NCI-H1417 (cell line): ENCODE measurements at regions not wholly inside any gene's neighbourhood (a gene's known extent, or its start where the extent isn't known, plus 50 kb on each side); places are given as distances from the start of the nearest gene placed in this dataset.
"Not testable (repeated sequence)": the region's sequence is repeated elsewhere in the genome, so short reads cannot be mapped to it uniquely, and the experiment has no call there.

Source experiments
- DNase-seq, 3 experiments: peaks; one replicate each; lab custom pipeline; 2025; lab: John Stamatoyannopoulos, UW

DNA sequence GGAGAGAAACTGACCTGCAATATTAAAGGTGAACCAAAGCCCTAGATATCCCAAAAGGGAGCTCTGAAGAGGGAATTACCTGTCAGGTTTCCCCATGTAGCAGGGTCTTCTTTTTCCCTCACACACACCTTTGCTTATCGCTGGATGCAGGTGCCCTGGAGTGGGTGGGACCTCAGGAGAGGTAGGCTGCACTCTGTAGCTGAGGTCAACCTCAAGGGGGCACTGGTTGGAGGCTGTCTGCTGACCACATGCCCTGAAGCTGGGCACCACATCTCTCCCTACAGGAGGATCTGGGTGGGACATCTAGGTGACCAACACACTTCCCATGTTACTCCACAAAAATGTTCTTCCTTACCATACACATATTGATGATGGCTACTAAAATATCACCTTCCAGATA, 298.7 kb upstream of the USP25 start:
- no peak for DNase-seq

- no peak for DNase-seq
Measured at GRCh38 chr21:15433091-15433490, 296.7 kb upstream of the USP25 start.

GRCh38 chr21:15434163-15434905, 295.4 kb upstream of the USP25 start:
- no peak for DNase-seq

- no peak for DNase-seq
Measured at GRCh38 chr21:15436031-15436430, 293.8 kb upstream of the USP25 start.

- DNase-seq, result no peak
Measured at GRCh38 chr21:15437883-15438282, 291.9 kb upstream of the USP25 start.

GRCh38 chr21:15439726-15440125, 290.1 kb upstream of the USP25 start:
- no peak for DNase-seq

DNA sequence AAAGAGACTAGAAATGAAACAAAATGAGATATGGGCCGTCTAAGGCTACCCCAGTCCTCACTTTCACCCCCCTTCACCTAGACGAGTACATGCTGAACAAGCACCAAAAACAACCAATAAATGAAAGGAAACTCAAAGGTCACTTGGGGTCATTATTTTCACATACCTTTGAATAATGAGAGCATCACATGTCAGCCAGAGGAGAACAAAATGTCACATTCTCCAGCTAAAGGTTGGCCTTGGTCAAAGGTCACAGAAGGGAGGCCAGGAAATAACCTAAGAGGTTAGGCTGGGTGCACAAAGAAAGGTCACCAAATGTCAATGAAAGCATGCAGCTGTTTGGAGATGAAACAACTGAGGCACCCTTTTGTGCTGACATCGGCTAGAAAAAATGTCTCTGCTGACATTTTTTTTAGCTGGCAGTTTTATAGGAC, 288.7 kb upstream of the USP25 start:
- no peak for DNase-seq

DNA sequence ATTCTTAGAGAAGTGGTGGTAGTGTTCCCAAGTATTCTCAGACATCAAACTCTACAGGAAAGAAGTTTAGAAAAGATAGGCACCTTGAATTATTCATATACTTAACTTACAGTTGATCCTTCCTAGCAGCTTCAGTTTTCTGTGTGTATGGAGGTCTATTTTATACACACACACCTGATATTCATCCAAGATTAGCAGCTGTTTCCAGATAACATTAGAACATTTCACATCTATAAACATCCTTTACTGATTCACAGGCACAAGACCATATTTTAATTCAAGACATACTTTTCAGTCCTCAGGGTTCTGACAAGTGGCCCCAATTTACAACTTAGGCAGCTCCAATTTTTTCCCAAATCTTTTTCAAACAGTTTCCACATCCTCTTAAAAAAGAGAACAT, 287.8 kb upstream of the USP25 start:
- DNase-seq, result no peak

DNA sequence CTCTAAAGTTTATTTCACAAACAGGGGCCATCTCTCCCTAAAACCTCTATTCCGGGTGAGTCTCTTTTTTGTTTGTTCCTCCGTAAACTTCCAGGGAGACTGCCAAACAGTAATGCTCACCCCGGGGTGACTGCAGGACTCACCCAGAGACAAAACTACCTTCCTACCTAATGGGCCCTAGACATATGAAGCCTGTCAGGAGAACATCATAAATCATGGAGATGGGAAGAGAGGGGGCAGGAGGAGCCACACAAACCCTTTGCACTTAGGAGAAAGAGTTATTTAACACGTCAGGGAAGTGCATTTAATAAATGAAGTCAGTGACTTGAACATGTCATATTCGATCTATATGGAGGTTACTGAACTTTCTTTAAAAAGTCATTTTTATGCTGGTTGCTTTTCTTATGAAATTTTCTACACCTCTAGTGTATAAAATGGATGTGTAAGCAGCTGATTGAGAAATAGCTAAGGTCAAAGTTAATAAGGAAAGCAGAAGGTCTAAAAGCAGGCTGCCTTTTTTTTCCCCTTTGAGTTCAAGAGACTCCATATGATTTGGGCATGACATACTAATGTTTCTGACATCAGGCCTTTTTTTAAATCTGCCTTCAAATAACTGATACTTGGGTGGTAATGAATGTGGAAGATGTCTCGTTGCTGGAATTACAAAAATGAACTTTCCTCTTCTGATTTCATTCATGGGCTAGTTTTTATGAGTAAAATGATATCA, 286.9 kb upstream of the USP25 start:
- peak in 1 of 3 experiments; percentile 7 for DNase-seq

GRCh38 chr21:15443740-15444117, 286.1 kb upstream of the USP25 start:
- DNase-seq, result no peak

GRCh38 chr21:15444118-15444960, 285.4 kb upstream of the USP25 start:
- peak in 1 of 3 experiments; percentile 15 for DNase-seq

- DNase-seq, result no peak
Measured at GRCh38 chr21:15445327-15445726, 284.5 kb upstream of the USP25 start.

GRCh38 chr21:15446223-15446622, 283.6 kb upstream of the USP25 start:
- no peak for DNase-seq

DNA sequence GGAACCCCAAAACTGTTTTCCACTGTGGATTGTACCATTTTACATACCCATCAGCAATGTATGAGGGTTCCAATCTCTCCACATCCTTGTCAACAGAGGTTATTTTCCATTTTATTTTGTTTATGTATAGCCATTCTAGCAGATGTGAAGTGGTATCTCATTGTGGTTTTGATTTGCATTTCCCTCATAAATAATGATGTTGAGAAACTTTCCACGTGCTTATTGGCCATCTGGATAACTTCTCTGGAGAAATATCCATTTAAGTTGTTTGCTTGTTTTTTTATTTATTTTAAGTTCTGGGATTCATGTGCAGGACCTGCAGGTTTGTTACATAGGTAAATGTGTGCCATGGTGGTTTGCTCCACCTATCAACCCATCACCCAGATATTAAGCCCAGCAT, 280.2 kb upstream of the USP25 start:
- no peak for DNase-seq

DNA sequence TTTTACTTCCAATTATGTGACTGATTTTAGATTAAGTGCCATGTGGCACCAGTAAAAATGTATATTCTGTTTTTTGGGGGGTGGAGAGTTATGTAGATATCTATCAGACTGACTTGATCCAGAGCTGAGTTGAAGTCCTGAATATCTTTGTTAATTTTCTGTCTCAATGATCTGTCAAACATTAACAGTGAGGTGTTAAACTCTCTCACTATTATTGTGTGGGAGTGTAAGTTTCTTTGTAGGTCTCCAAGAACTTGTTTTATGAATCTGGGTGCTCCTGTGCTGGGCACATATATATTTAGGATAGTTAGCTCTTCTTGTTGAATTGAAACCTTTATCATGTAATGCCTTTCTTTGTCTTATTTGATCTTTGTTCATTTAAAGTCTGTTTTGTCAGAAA, 276.5 kb upstream of the USP25 start:
- DNase-seq, result no peak

- DNase-seq, result peak in 1 of 3 experiments; percentile 28
Measured at GRCh38 chr21:15453785-15454184, 276.0 kb upstream of the USP25 start.

- not testable (repeated sequence) for DNase-seq
Measured at GRCh38 chr21:15454931-15455330, 274.9 kb upstream of the USP25 start.

DNA sequence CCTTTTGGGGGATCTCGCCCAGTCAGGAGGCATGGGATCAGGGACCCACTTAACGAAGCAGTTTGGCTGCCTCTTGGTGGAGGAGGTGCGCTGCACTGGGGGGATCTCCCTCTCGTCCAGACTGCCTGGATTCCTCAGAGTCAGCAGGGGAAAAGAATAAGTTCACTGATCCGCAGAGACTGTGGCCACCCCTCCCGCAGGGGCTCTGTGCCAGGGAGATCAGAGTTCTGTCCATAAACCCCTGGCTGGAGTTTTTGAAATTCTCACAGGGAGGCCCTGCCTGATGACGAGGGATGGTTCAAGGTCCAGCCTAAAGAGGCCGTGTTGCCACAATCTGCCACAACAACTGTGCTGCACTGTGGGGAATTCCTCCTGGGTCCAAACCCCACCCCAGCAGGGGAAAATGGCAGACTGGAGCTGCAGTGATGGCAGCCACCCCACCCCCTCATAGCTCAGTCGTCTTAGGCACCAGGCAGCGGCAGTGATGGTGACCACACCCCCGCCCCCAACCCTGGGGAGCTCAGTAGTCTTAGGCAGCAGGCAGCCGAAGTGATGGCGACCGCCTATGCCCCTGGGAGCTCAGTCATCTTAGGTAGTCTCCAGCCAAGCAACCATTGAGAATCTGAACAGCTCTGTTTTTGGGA, 273.8 kb upstream of the USP25 start:
- no peak for DNase-seq

- no peak for DNase-seq
Measured at GRCh38 chr21:15457965-15458364, 271.8 kb upstream of the USP25 start.

GRCh38 chr21:15462092-15462491, 267.7 kb upstream of the USP25 start:
- no peak for DNase-seq

DNA sequence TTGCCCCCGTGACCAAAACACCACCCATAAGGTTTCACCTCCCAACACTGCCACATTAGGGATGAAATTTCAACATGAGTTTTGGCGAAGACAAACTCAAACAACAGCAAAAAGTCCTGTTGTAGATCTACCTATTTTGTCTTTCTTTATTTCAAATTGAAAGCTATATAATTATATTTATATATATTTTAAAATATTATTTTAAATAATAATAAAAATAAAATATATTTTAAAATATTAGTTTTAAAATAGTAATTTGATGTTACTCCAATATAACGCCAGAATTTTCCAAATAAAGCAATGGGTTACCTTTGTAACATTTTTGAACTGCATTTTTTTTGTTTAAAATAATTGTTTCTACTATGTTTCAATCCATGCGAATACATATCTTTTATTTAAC, 263.5 kb upstream of the USP25 start:
- DNase-seq, result no peak

DNA sequence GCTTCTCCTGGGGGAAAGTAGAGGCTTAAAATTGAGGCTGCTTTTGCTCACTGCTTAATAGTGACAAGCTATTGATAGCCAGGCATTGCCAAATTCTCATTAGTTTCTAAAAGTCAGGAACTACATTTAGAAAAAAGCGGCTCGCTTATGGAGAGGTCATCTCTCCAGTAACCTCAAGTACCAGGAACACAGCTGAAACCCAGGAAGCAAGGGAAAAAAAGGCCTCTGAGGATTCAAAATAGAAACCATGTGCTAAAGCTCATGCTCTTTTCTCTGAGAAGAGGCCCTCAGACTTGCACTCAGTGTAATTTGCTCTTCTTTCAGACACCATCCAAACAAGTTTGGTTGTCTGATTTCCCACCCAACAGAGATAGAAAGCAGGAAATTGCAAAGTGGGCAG, 261.4 kb upstream of the USP25 start:
- DNase-seq, result no peak
